ENCODE measurements at regions not wholly inside any gene's neighbourhood (a gene's known extent, or its start where the extent isn't known, plus 50 kb on each side); places are given as distances from the start of the nearest gene placed in this dataset.

GRCh38 chr3:158974904-158975303, 173.1 kb downstream of the MFSD1 start:
- no peak for DNase-seq

GRCh38 chr3:158976966-158977365, 175.1 kb downstream of the MFSD1 start:
- DNase-seq: no peak

- DNase-seq: no peak
Measured at GRCh38 chr3:158977497-158977896, 175.6 kb downstream of the MFSD1 start.

- DNase-seq: no peak
Measured at GRCh38 chr3:158983216-158984099, 181.6 kb downstream of the MFSD1 start.

- DNase-seq: no peak
Measured at GRCh38 chr3:158991146-158991705, 189.4 kb downstream of the MFSD1 start.

- DNase-seq: no peak
Measured at GRCh38 chr3:158992463-158992862, 190.6 kb downstream of the MFSD1 start.

GRCh38 chr3:158994386-158994785, 192.5 kb downstream of the MFSD1 start:
- DNase-seq: no peak

GRCh38 chr3:159001711-159002110, 199.9 kb downstream of the MFSD1 start:
- DNase-seq: no peak

GRCh38 chr3:159005137-159005536, 203.3 kb downstream of the MFSD1 start:
- no peak for DNase-seq

GRCh38 chr3:159007331-159007730, 205.5 kb downstream of the MFSD1 start:
- DNase-seq: no peak

GRCh38 chr3:159008401-159008800, 206.5 kb downstream of the MFSD1 start:
- no peak for DNase-seq

- no peak for DNase-seq
Measured at GRCh38 chr3:159018341-159018740, 216.5 kb downstream of the MFSD1 start.

- DNase-seq: no peak
Measured at GRCh38 chr3:159025733-159026132, 223.9 kb downstream of the MFSD1 start.

- no peak for DNase-seq
Measured at GRCh38 chr3:159026510-159026909, 224.7 kb downstream of the MFSD1 start.

- DNase-seq: no peak
Measured at GRCh38 chr3:159028706-159029105, 226.9 kb downstream of the MFSD1 start.

- DNase-seq: no peak
Measured at GRCh38 chr3:159029306-159030026, 227.6 kb downstream of the MFSD1 start.

GRCh38 chr3:159030138-159030670, 228.3 kb downstream of the MFSD1 start:
- no peak for DNase-seq

- DNase-seq: no peak
Measured at GRCh38 chr3:159030886-159031679, 229.2 kb downstream of the MFSD1 start.

- no peak for DNase-seq
Measured at GRCh38 chr3:159032311-159032710, 230.5 kb downstream of the MFSD1 start.

- no peak for DNase-seq
Measured at GRCh38 chr3:159038405-159038804, 236.6 kb downstream of the MFSD1 start.

GRCh38 chr3:159039286-159039685, 237.4 kb downstream of the MFSD1 start:
- no peak for DNase-seq

- no peak for DNase-seq
Measured at GRCh38 chr3:159045279-159045885, 243.5 kb downstream of the MFSD1 start.

Measured in inflammatory macrophage treated with lipopolysaccharide for 4 hours (primary cell).